ENCODE measurements at regions not wholly inside any gene's neighbourhood (a gene's known extent, or its start where the extent isn't known, plus 50 kb on each side); places are given as distances from the start of the nearest gene placed in this dataset.

GRCh38 chr16:80033783-80034468 is 433.4 kb upstream of the MAF start:
- intact Hi-C loops (cut with DNase I; ENCODE audit: low total_unique reads): no loop called here
- Histone ChIP-seq H3K4me3 (no peak overlapping the region), H3K27ac (no peak overlapping the region), H3K27me3 (no peaks in the 10 kb centered on the region), H3K4me1 (no peaks in the 10 kb centered on the region), H3K36me3 (no peaks in the 10 kb centered on the region), H3K9me3 (peaks cover 0 to 5% (median 0%) of the 10 kb centered on the region in 4 donors)
- 92 to 98% (median 96%) methylated on average over 3 of the region's 3 CpGs for WGBS, 5 donors
- DNase-seq: no peak
- TF ChIP-seq CTCF (IDR thresholded peaks at IDR 0.05): no peak
- TF ChIP-seq POLR2AphosphoS5 (IDR thresholded peaks at IDR 0.05): no peak
- TF ChIP-seq EP300 (IDR thresholded peaks at IDR 0.05): no peak

- TF ChIP-seq EP300 (IDR thresholded peaks at IDR 0.05) (no peak), CTCF (IDR thresholded peaks at IDR 0.05) (no peak), POLR2A (IDR thresholded peaks at IDR 0.05) (no peak), POLR2AphosphoS5 (IDR thresholded peaks at IDR 0.05) (no peak)
- Histone ChIP-seq H3K4me1 (peaks cover 0 to 15% (median 6%) of the 10 kb centered on the region in 4 donors), H3K36me3 (no peaks in the 10 kb centered on the region), H3K9me3 (peaks cover 0 to 5% (median 0%) of the 10 kb centered on the region in 4 donors), H3K27ac (no peak overlapping the region), H3K27me3 (no peaks in the 10 kb centered on the region), H3K4me3 (no peak overlapping the region)
- DNase-seq: no peak
- intact Hi-C loops (cut with DNase I; ENCODE audit: low total_unique reads): no loop called here
- WGBS, 5 donors: 87 to 90% (median 87%) methylated on average over 8 of the region's 8 CpGs
Observed at GRCh38 chr16:80029761-80030481, 429.4 kb upstream of the MAF start.

GRCh38 chr16:80029381-80029630 is 428.8 kb upstream of the MAF start:
- no peak overlapping the region for H3K27ac ChIP-seq
- peaks cover 0 to 18% (median 6%) of the 10 kb centered on the region in 4 donors for H3K4me1 ChIP-seq
- H3K36me3 ChIP-seq: no peaks in the 10 kb centered on the region
- WGBS, 5 donors: 31 to 70% (median 56%) methylated on average over 2 of the region's 2 CpGs
- intact Hi-C loops (cut with DNase I; ENCODE audit: low total_unique reads): no loop called here
- peaks cover 0 to 5% (median 0%) of the 10 kb centered on the region in 4 donors for H3K9me3 ChIP-seq
- H3K4me3 ChIP-seq: no peak overlapping the region
- DNase-seq: no peak
- no peaks in the 10 kb centered on the region for H3K27me3 ChIP-seq
- TF ChIP-seq CTCF (IDR thresholded peaks at IDR 0.05): no peak
- no peak for TF ChIP-seq EP300 (IDR thresholded peaks at IDR 0.05)
- TF ChIP-seq POLR2A (IDR thresholded peaks at IDR 0.05): no peak
- no peak for TF ChIP-seq POLR2AphosphoS5 (IDR thresholded peaks at IDR 0.05)

- intact Hi-C loops (cut with DNase I; ENCODE audit: low total_unique reads): no loop called here
Observed at GRCh38 chr16:80028581-80029380, 428.2 kb upstream of the MAF start.

More at GRCh38 chr16:80028581-80029380, 428.2 kb upstream of the MAF start:
- Histone ChIP-seq H3K27me3 (no peaks in the 10 kb centered on the region), H3K4me1 (peaks cover 0 to 18% (median 6%) of the 10 kb centered on the region in 4 donors), H3K4me3 (no peak overlapping the region), H3K27ac (no peak overlapping the region), H3K9me3 (peaks cover 0 to 3% (median 0%) of the 10 kb centered on the region in 4 donors), H3K36me3 (no peaks in the 10 kb centered on the region)
- no peak for DNase-seq
- TF ChIP-seq POLR2A (IDR thresholded peaks at IDR 0.05): no peak
- no peak for TF ChIP-seq EP300 (IDR thresholded peaks at IDR 0.05)
- TF ChIP-seq POLR2AphosphoS5 (IDR thresholded peaks at IDR 0.05): no peak
- no peak for TF ChIP-seq CTCF (IDR thresholded peaks at IDR 0.05)
- WGBS, 5 donors: 81 to 88% (median 83%) methylated on average over 5 of the region's 5 CpGs
